OCI-LY7 (cell line): ENCODE measurements at regions not wholly inside any gene's neighbourhood (a gene's known extent, or its start where the extent isn't known, plus 50 kb on each side); places are given as distances from the start of the nearest gene placed in this dataset.

Experiments used
- CTCF ChIP-seq: fragments of 200-600 bp; sonication (generic); conservative IDR thresholded peaks from 2 replicates; pipeline ENCODE4 v1.5.1; 2014; ENCODE audit warnings: mild to moderate bottlenecking, antibody characterized with exemption, low read length, moderate library complexity, mixed read lengths
- EZH2phosphoT487 ChIP-seq: fragments of 200-600 bp; sonication (generic); IDR thresholded peaks from 2 replicates; pipeline ENCODE4 v1.6.1; 2018; ENCODE audit warnings: low read depth, borderline replicate concordance, mild to moderate bottlenecking, mixed run types, antibody characterized with exemption, low read length, moderate library complexity, mixed read lengths

GRCh38 chr1:70685300-70686286 is 274.5 kb downstream of the CTH start:
- TF ChIP-seq CTCF (peak; percentile 87), EZH2phosphoT487 (no peak)
